Astrocyte (in vitro differentiated cells and primary cell): ENCODE measurements at regions not wholly inside any gene's neighbourhood (a gene's known extent, or its start where the extent isn't known, plus 50 kb on each side); places are given as distances from the start of the nearest gene placed in this dataset.

ENCODE experiments used
- EZH2 ChIP-seq: IDR thresholded peaks from 2 replicates; pipeline ENCODE4 v1.6.1; 2012; ENCODE audit warnings: mild to moderate bottlenecking, low read length, inconsistent platforms; ENCODE audit not compliant: insufficient read depth
- TF ChIP-seq, protein P1 (sequence below): IDR thresholded peaks from 2 replicates; pipeline ENCODE4 v1.5.1; 2011; ENCODE audit warnings: low read depth, mild to moderate bottlenecking, inconsistent platforms, low read length, moderate library complexity; ENCODE audit not compliant: insufficient read depth

DNA sequence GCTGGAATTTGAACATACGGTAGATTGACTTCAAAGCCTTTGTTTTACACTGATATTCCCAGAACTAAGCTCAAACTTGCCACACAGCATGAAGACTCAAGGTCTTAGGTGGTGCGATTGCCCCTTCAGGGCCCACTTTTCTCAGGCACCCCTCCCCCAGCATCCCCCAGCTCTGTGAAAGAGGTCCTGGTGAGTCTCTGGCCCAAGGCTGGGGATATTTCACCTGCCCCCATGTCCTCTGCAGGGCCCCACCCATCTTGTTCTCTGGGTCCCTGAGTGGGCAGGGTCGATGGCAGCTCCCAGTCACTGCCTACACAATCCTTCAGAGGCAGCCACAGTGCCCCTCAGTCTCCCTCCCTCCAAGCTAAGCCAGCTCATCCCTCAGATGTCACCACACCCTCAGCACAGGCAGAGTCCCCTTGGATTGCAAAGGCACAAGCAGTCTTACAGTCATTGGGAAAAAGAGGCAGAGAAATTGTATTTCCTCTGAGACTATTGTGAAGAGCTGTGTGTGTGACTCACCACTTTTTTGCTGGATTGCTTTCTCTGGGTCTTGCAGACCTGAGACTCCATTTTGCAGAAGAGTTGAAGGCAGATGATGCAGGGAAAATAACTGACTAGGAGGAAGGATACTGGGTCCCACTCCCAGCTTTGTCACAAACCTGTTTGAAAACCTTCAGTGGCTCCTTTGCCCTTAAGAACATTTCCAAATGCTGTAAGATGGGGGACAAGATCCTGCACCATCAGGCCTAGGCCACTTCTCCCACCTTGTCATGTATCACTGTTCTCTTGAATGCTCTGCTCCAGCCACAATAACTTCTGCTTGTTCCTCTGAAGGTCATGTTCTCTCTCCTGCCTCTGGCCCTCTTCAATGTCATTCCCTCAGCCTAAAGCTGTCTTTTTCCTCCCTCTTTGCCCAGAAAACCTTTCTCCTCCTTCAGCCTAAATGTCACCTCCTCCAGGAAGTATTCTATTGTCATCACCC lies 119.1 kb upstream of the GRIK3 start:
- TF ChIP-seq, protein P1, sequence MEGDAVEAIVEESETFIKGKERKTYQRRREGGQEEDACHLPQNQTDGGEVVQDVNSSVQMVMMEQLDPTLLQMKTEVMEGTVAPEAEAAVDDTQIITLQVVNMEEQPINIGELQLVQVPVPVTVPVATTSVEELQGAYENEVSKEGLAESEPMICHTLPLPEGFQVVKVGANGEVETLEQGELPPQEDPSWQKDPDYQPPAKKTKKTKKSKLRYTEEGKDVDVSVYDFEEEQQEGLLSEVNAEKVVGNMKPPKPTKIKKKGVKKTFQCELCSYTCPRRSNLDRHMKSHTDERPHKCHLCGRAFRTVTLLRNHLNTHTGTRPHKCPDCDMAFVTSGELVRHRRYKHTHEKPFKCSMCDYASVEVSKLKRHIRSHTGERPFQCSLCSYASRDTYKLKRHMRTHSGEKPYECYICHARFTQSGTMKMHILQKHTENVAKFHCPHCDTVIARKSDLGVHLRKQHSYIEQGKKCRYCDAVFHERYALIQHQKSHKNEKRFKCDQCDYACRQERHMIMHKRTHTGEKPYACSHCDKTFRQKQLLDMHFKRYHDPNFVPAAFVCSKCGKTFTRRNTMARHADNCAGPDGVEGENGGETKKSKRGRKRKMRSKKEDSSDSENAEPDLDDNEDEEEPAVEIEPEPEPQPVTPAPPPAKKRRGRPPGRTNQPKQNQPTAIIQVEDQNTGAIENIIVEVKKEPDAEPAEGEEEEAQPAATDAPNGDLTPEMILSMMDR: no peak
- TF ChIP-seq EZH2: no peak
